ENCODE measurements at regions not wholly inside any gene's neighbourhood (a gene's known extent, or its start where the extent isn't known, plus 50 kb on each side); places are given as distances from the start of the nearest gene placed in this dataset.
A peak's percentile ranks its signal among the peaks of the same experiment; 100 is the strongest.

GRCh38 chr15:62432702-62433398, 267.8 kb upstream of the C2CD4B start:
- Histone ChIP-seq H2AFZ (ENCODE audit: low read length, unreplicated experiment) (no peak overlapping the region), H3K36me3 (ENCODE audit: insufficient read depth, low read length) (no peaks in the 10 kb centered on the region), H3K27ac (ENCODE audit: low read depth, low read length) (no peak overlapping the region), H3K27me3 (ENCODE audit: insufficient read depth, low read length) (no peaks in the 10 kb centered on the region), H3K4me3 (ENCODE audit: low read depth, low read length) (no peak overlapping the region), H3K79me2 (ENCODE audit: control insufficient read depth, insufficient read depth, low read length, unreplicated experiment) (no peaks in the 10 kb centered on the region), H3K4me1 (ENCODE audit: control insufficient read depth, insufficient read depth, low read length, unreplicated experiment) (no peaks in the 10 kb centered on the region)

GRCh38 chr15:62436235-62436634, 271.1 kb upstream of the C2CD4B start:
- Histone ChIP-seq H3K27ac (ENCODE audit: low read depth, low read length) (no peak overlapping the region), H3K4me1 (ENCODE audit: control insufficient read depth, insufficient read depth, low read length, unreplicated experiment) (no peaks in the 10 kb centered on the region), H3K79me2 (ENCODE audit: control insufficient read depth, insufficient read depth, low read length, unreplicated experiment) (no peaks in the 10 kb centered on the region)

GRCh38 chr15:62437753-62438152, 272.7 kb upstream of the C2CD4B start:
- Histone ChIP-seq H3K36me3 (ENCODE audit: insufficient read depth, low read length) (no peaks in the 10 kb centered on the region), H3K27ac (ENCODE audit: low read depth, low read length) (no peak overlapping the region), H2AFZ (ENCODE audit: low read length, unreplicated experiment) (no peak overlapping the region), H3K4me1 (ENCODE audit: control insufficient read depth, insufficient read depth, low read length, unreplicated experiment) (no peaks in the 10 kb centered on the region), H3K27me3 (ENCODE audit: insufficient read depth, low read length) (no peaks in the 10 kb centered on the region), H3K4me3 (ENCODE audit: low read depth, low read length) (no peak overlapping the region), H3K79me2 (ENCODE audit: control insufficient read depth, insufficient read depth, low read length, unreplicated experiment) (no peaks in the 10 kb centered on the region)

More at GRCh38 chr15:62436235-62436634, 271.1 kb upstream of the C2CD4B start:
- H3K36me3 ChIP-seq (ENCODE audit: insufficient read depth, low read length), result no peaks in the 10 kb centered on the region
- no peak overlapping the region for H2AFZ ChIP-seq (ENCODE audit: low read length, unreplicated experiment)
- no peak overlapping the region for H3K4me3 ChIP-seq (ENCODE audit: low read depth, low read length)
- no peaks in the 10 kb centered on the region for H3K27me3 ChIP-seq (ENCODE audit: insufficient read depth, low read length)

GRCh38 chr15:62439543-62440016, 274.5 kb upstream of the C2CD4B start:
- Histone ChIP-seq H3K79me2 (ENCODE audit: control insufficient read depth, insufficient read depth, low read length, unreplicated experiment) (no peaks in the 10 kb centered on the region), H3K4me1 (ENCODE audit: control insufficient read depth, insufficient read depth, low read length, unreplicated experiment) (peaks cover 11% of the 10 kb centered on the region), H3K27ac (ENCODE audit: low read depth, low read length) (0 out of 2 replicates have a peak overlapping the region, but pooled peaks have one; percentile 0)

GRCh38 chr15:62440362-62441105, 275.4 kb upstream of the C2CD4B start:
- Histone ChIP-seq H3K4me1 (ENCODE audit: control insufficient read depth, insufficient read depth, low read length, unreplicated experiment) (peaks cover 21% of the 10 kb centered on the region), H3K4me3 (ENCODE audit: low read depth, low read length) (no peak overlapping the region), H2AFZ (ENCODE audit: low read length, unreplicated experiment) (no peak overlapping the region), H3K27ac (ENCODE audit: low read depth, low read length) (no peak overlapping the region), H3K36me3 (ENCODE audit: insufficient read depth, low read length) (no peaks in the 10 kb centered on the region), H3K79me2 (ENCODE audit: control insufficient read depth, insufficient read depth, low read length, unreplicated experiment) (no peaks in the 10 kb centered on the region), H3K27me3 (ENCODE audit: insufficient read depth, low read length) (no peaks in the 10 kb centered on the region)

More at GRCh38 chr15:62439543-62440016, 274.5 kb upstream of the C2CD4B start:
- Histone ChIP-seq H3K27me3 (ENCODE audit: insufficient read depth, low read length) (no peaks in the 10 kb centered on the region), H3K36me3 (ENCODE audit: insufficient read depth, low read length) (no peaks in the 10 kb centered on the region), H3K4me3 (ENCODE audit: low read depth, low read length) (no peak overlapping the region), H2AFZ (ENCODE audit: low read length, unreplicated experiment) (no peak overlapping the region)

- Histone ChIP-seq H3K4me1 (ENCODE audit: control insufficient read depth, insufficient read depth, low read length, unreplicated experiment) (peaks cover 25% of the 10 kb centered on the region), H3K79me2 (ENCODE audit: control insufficient read depth, insufficient read depth, low read length, unreplicated experiment) (no peaks in the 10 kb centered on the region), H2AFZ (ENCODE audit: low read length, unreplicated experiment) (peak overlapping the region; percentile 46), H3K27me3 (ENCODE audit: insufficient read depth, low read length) (no peaks in the 10 kb centered on the region), H3K4me3 (ENCODE audit: low read depth, low read length) (peak overlapping the region; percentile 30; the same call in 1 of the 2 replicates), H3K36me3 (ENCODE audit: insufficient read depth, low read length) (no peaks in the 10 kb centered on the region), H3K27ac (ENCODE audit: low read depth, low read length) (peak overlapping the region; percentile 62)
Measured at GRCh38 chr15:62444104-62445022, 279.3 kb upstream of the C2CD4B start.

- Histone ChIP-seq H3K36me3 (ENCODE audit: insufficient read depth, low read length) (no peaks in the 10 kb centered on the region), H3K79me2 (ENCODE audit: control insufficient read depth, insufficient read depth, low read length, unreplicated experiment) (no peaks in the 10 kb centered on the region), H2AFZ (ENCODE audit: low read length, unreplicated experiment) (no peak overlapping the region), H3K27ac (ENCODE audit: low read depth, low read length) (peak overlapping the region; percentile 62), H3K4me1 (ENCODE audit: control insufficient read depth, insufficient read depth, low read length, unreplicated experiment) (peaks cover 27% of the 10 kb centered on the region), H3K27me3 (ENCODE audit: insufficient read depth, low read length) (no peaks in the 10 kb centered on the region), H3K4me3 (ENCODE audit: low read depth, low read length) (peak overlapping the region; percentile 30; the same call in 1 of the 2 replicates)
Measured at GRCh38 chr15:62445244-62445643, 280.2 kb upstream of the C2CD4B start.

- Histone ChIP-seq H3K27ac (ENCODE audit: low read depth, low read length) (no peak overlapping the region), H3K79me2 (ENCODE audit: control insufficient read depth, insufficient read depth, low read length, unreplicated experiment) (no peaks in the 10 kb centered on the region), H3K4me1 (ENCODE audit: control insufficient read depth, insufficient read depth, low read length, unreplicated experiment) (peaks cover 27% of the 10 kb centered on the region), H2AFZ (ENCODE audit: low read length, unreplicated experiment) (no peak overlapping the region), H3K27me3 (ENCODE audit: insufficient read depth, low read length) (no peaks in the 10 kb centered on the region), H3K36me3 (ENCODE audit: insufficient read depth, low read length) (no peaks in the 10 kb centered on the region), H3K4me3 (ENCODE audit: low read depth, low read length) (no peak overlapping the region)
Measured at GRCh38 chr15:62446984-62447383, 281.9 kb upstream of the C2CD4B start.

- Histone ChIP-seq H3K79me2 (ENCODE audit: control insufficient read depth, insufficient read depth, low read length, unreplicated experiment) (no peaks in the 10 kb centered on the region), H3K27me3 (ENCODE audit: insufficient read depth, low read length) (no peaks in the 10 kb centered on the region), H3K4me3 (ENCODE audit: low read depth, low read length) (no peak overlapping the region), H3K27ac (ENCODE audit: low read depth, low read length) (no peak overlapping the region), H3K36me3 (ENCODE audit: insufficient read depth, low read length) (no peaks in the 10 kb centered on the region), H3K4me1 (ENCODE audit: control insufficient read depth, insufficient read depth, low read length, unreplicated experiment) (peaks cover 27% of the 10 kb centered on the region), H2AFZ (ENCODE audit: low read length, unreplicated experiment) (no peak overlapping the region)
Measured at GRCh38 chr15:62447742-62448141, 282.7 kb upstream of the C2CD4B start.

- Histone ChIP-seq H3K4me3 (ENCODE audit: low read depth, low read length) (no peak overlapping the region), H3K36me3 (ENCODE audit: insufficient read depth, low read length) (no peaks in the 10 kb centered on the region), H3K27me3 (ENCODE audit: insufficient read depth, low read length) (no peaks in the 10 kb centered on the region), H2AFZ (ENCODE audit: low read length, unreplicated experiment) (no peak overlapping the region), H3K79me2 (ENCODE audit: control insufficient read depth, insufficient read depth, low read length, unreplicated experiment) (no peaks in the 10 kb centered on the region), H3K27ac (ENCODE audit: low read depth, low read length) (no peak overlapping the region), H3K4me1 (ENCODE audit: control insufficient read depth, insufficient read depth, low read length, unreplicated experiment) (peaks cover 34% of the 10 kb centered on the region)
Measured at GRCh38 chr15:62449638-62450037, 284.6 kb upstream of the C2CD4B start.
